Neural progenitor cell (in vitro differentiated cells): ENCODE measurements at regions not wholly inside any gene's neighbourhood (a gene's known extent, or its start where the extent isn't known, plus 50 kb on each side); places are given as distances from the start of the nearest gene placed in this dataset.
"Not testable (repeated sequence)": the region's sequence is repeated elsewhere in the genome, so short reads cannot be mapped to it uniquely, and the experiment has no call there.

Experiments
- CTCF ChIP-seq: fragments of 200-600 bp; sonication (generic); IDR thresholded peaks from 2 replicates; pipeline ENCODE4 v1.5.1; 2017; ENCODE audit warnings: antibody characterized with exemption, mild to moderate bottlenecking
- EZH2 ChIP-seq: fragments of 200-600 bp; sonication (generic); IDR thresholded peaks from 2 replicates; pipeline ENCODE4 v1.6.1; 2017; ENCODE audit warnings: antibody characterized with exemption, mild to moderate bottlenecking, moderate library complexity

GRCh38 chr9:41074356-41074942, 54.0 kb downstream of the FOXD4L6 start:
- not testable (repeated sequence) for TF ChIP-seq CTCF
- peak; percentile 32 for TF ChIP-seq EZH2
